BLaER1 (cell line): ENCODE measurements at regions not wholly inside any gene's neighbourhood (a gene's known extent, or its start where the extent isn't known, plus 50 kb on each side); places are given as distances from the start of the nearest gene placed in this dataset.

ENCODE experiments used
- H3K27ac ChIP-seq: shearing (Covaris generic); formaldehyde crosslinking; 2 replicates; pipeline ENCODE4 v1.8.1; 2022
- H3K27me3 ChIP-seq: shearing (Covaris generic); formaldehyde crosslinking; 2 replicates; pipeline ENCODE4 v1.8.1; 2022
- H3K36me3 ChIP-seq: shearing (Covaris generic); formaldehyde crosslinking; 2 replicates; pipeline ENCODE4 v1.8.1; 2022
- H3K4me1 ChIP-seq: shearing (Covaris generic); formaldehyde crosslinking; 2 replicates; pipeline ENCODE4 v1.8.1; 2022
- H3K4me2 ChIP-seq: shearing (Covaris generic); formaldehyde crosslinking; 2 replicates; pipeline ENCODE4 v1.8.1; 2022
- H3K4me3 ChIP-seq: shearing (Covaris generic); formaldehyde crosslinking; 2 replicates; pipeline ENCODE4 v1.8.1; 2022
- H3K9ac ChIP-seq: shearing (Covaris generic); formaldehyde crosslinking; 2 replicates; pipeline ENCODE4 v1.8.1; 2022
- H3K9me3 ChIP-seq: shearing (Covaris generic); formaldehyde crosslinking; 2 replicates; pipeline ENCODE4 v1.8.1; 2022
- H4K20me1 ChIP-seq: shearing (Covaris generic); formaldehyde crosslinking; 2 replicates; pipeline ENCODE4 v1.8.1; 2022
- Cebpa-rat ChIP-seq: shearing (Covaris generic); IDR thresholded peaks from 2 replicates; pipeline ENCODE4 v1.8.1; 2022

GRCh38 chr22:47672526-47672925 lies 910.1 kb downstream of the TBC1D22A start:
- no peaks in the 10 kb centered on the region for H3K36me3 ChIP-seq
- H3K4me2 ChIP-seq = no peak overlapping the region
- no peak overlapping the region for H3K27ac ChIP-seq
- H3K9me3 ChIP-seq = peaks cover 6% of the 10 kb centered on the region; the same call in 1 of the 2 replicates
- H3K27me3 ChIP-seq = no peaks in the 10 kb centered on the region
- no peak overlapping the region for H3K9ac ChIP-seq
- no peaks in the 10 kb centered on the region for H3K4me1 ChIP-seq
- no peak overlapping the region for H3K4me3 ChIP-seq
- no peaks in the 10 kb centered on the region for H4K20me1 ChIP-seq
- TF ChIP-seq Cebpa-rat = no peak

- Histone ChIP-seq H3K36me3 (no peaks in the 10 kb centered on the region), H4K20me1 (no peaks in the 10 kb centered on the region), H3K9me3 (peaks cover 16% of the 10 kb centered on the region; the same call in 1 of the 2 replicates)
Measured at GRCh38 chr22:47665151-47665550, 902.7 kb downstream of the TBC1D22A start.

GRCh38 chr22:47663615-47664605 lies 901.5 kb downstream of the TBC1D22A start:
- Histone ChIP-seq H3K36me3 (no peaks in the 10 kb centered on the region), H3K4me3 (no peak overlapping the region), H4K20me1 (no peaks in the 10 kb centered on the region), H3K9me3 (peaks cover 10% of the 10 kb centered on the region; the same call in 1 of the 2 replicates), H3K4me2 (no peak overlapping the region), H3K27ac (no peak overlapping the region), H3K27me3 (no peaks in the 10 kb centered on the region), H3K4me1 (no peaks in the 10 kb centered on the region), H3K9ac (no peak overlapping the region)
- no peak for TF ChIP-seq Cebpa-rat

More at GRCh38 chr22:47665151-47665550, 902.7 kb downstream of the TBC1D22A start:
- Histone ChIP-seq H3K4me2 (no peak overlapping the region), H3K9ac (no peak overlapping the region), H3K4me3 (no peak overlapping the region), H3K4me1 (no peaks in the 10 kb centered on the region), H3K27me3 (no peaks in the 10 kb centered on the region), H3K27ac (no peak overlapping the region)
- TF ChIP-seq Cebpa-rat = no peak

- no peak overlapping the region for H3K27ac ChIP-seq
- no peak overlapping the region for H3K4me3 ChIP-seq
- H3K36me3 ChIP-seq = no peaks in the 10 kb centered on the region
- H3K9ac ChIP-seq = no peak overlapping the region
- H3K9me3 ChIP-seq = peaks cover 10% of the 10 kb centered on the region; the same call in 1 of the 2 replicates
- no peak overlapping the region for H3K4me2 ChIP-seq
- TF ChIP-seq Cebpa-rat = no peak
- H3K27me3 ChIP-seq = no peaks in the 10 kb centered on the region
- no peaks in the 10 kb centered on the region for H4K20me1 ChIP-seq
- no peaks in the 10 kb centered on the region for H3K4me1 ChIP-seq
Measured at GRCh38 chr22:47659467-47660223, 897.2 kb downstream of the TBC1D22A start.

- H3K27me3 ChIP-seq = no peaks in the 10 kb centered on the region
- H3K36me3 ChIP-seq = no peaks in the 10 kb centered on the region
- no peak overlapping the region for H3K4me2 ChIP-seq
- no peaks in the 10 kb centered on the region for H3K4me1 ChIP-seq
- no peak overlapping the region for H3K4me3 ChIP-seq
- no peak overlapping the region for H3K27ac ChIP-seq
- no peak for TF ChIP-seq Cebpa-rat
- H3K9ac ChIP-seq = no peak overlapping the region
- H4K20me1 ChIP-seq = no peaks in the 10 kb centered on the region
- H3K9me3 ChIP-seq = peaks cover 3% of the 10 kb centered on the region; the same call in 1 of the 2 replicates
Measured at GRCh38 chr22:47658182-47658581, 895.7 kb downstream of the TBC1D22A start.

GRCh38 chr22:47657224-47657623 lies 894.8 kb downstream of the TBC1D22A start:
- Histone ChIP-seq H3K9me3 (no peaks in the 10 kb centered on the region), H3K9ac (no peak overlapping the region), H4K20me1 (no peaks in the 10 kb centered on the region), H3K36me3 (no peaks in the 10 kb centered on the region), H3K4me2 (no peak overlapping the region), H3K27me3 (no peaks in the 10 kb centered on the region), H3K4me3 (no peak overlapping the region), H3K27ac (no peak overlapping the region), H3K4me1 (no peaks in the 10 kb centered on the region)
- no peak for TF ChIP-seq Cebpa-rat

- Histone ChIP-seq H3K4me1 (no peaks in the 10 kb centered on the region), H4K20me1 (no peaks in the 10 kb centered on the region), H3K27ac (no peak overlapping the region), H3K4me3 (no peak overlapping the region), H3K27me3 (no peaks in the 10 kb centered on the region), H3K9me3 (no peaks in the 10 kb centered on the region), H3K4me2 (no peak overlapping the region), H3K36me3 (no peaks in the 10 kb centered on the region), H3K9ac (no peak overlapping the region)
- no peak for TF ChIP-seq Cebpa-rat
Measured at GRCh38 chr22:47656806-47657205, 894.4 kb downstream of the TBC1D22A start.

- Histone ChIP-seq H3K27me3 (no peaks in the 10 kb centered on the region), H3K27ac (no peak overlapping the region), H3K9ac (no peak overlapping the region), H3K4me3 (no peak overlapping the region), H3K4me1 (no peaks in the 10 kb centered on the region), H3K9me3 (no peaks in the 10 kb centered on the region), H3K36me3 (no peaks in the 10 kb centered on the region), H3K4me2 (no peak overlapping the region), H4K20me1 (no peaks in the 10 kb centered on the region)
- TF ChIP-seq Cebpa-rat = no peak
Measured at GRCh38 chr22:47655930-47656329, 893.5 kb downstream of the TBC1D22A start.

GRCh38 chr22:47654922-47655491 lies 892.6 kb downstream of the TBC1D22A start:
- no peaks in the 10 kb centered on the region for H3K9me3 ChIP-seq
- H3K4me2 ChIP-seq = no peak overlapping the region
- no peaks in the 10 kb centered on the region for H3K4me1 ChIP-seq
- H3K9ac ChIP-seq = no peak overlapping the region
- H3K36me3 ChIP-seq = no peaks in the 10 kb centered on the region
- TF ChIP-seq Cebpa-rat = no peak
- H3K27me3 ChIP-seq = no peaks in the 10 kb centered on the region
- no peak overlapping the region for H3K27ac ChIP-seq
- no peak overlapping the region for H3K4me3 ChIP-seq
- no peaks in the 10 kb centered on the region for H4K20me1 ChIP-seq
